IMR-90 (cell line): ENCODE measurements at regions not wholly inside any gene's neighbourhood (a gene's known extent, or its start where the extent isn't known, plus 50 kb on each side); places are given as distances from the start of the nearest gene placed in this dataset.

Source experiments
- ATAC-seq: fragments of 200-7000 bp; cut with Tn5 transposase; 2 replicates; pipeline ENCODE4 v1.9.1; 2020; ENCODE audit warnings: low read depth, mild to moderate bottlenecking, moderate library complexity
- BruUV-seq: library from RNA; stranded (reverse); fragments of 400-500 nt; replicated peaks from 2 replicates; lab custom pipeline; 2021; lab: Mats Ljungman, UMichigan
- CTCF ChIA-PET: fragments of 300-600 bp; formaldehyde crosslinking; extraction: SDS; loops from one replicate; lab custom pipeline; 2021; ENCODE audit warnings: antibody characterized with exemption; lab: Yijun Ruan, JAX
- POLR2A ChIA-PET: fragments of 300-600 bp; sonication (Branson Sonifier 250); formaldehyde crosslinking; loops from one replicate; lab custom pipeline; 2022; ENCODE audit warnings: antibody characterized with exemption; ENCODE audit not compliant: unreplicated experiment; lab: Charles Lee
- DNase-seq: peaks from one replicate; pipeline ENCODE4 v3.0.0; 2013
- H2AFZ ChIP-seq: replicated peaks from 2 replicates; pipeline ENCODE3; 2013; ENCODE audit warnings: low read length, mild to moderate bottlenecking; ENCODE audit not compliant: poor library complexity
- H2AK5ac ChIP-seq: 2 replicates; pipeline ENCODE4 v1.6.1; 2013; ENCODE audit warnings: low read depth, low read length, inconsistent platforms
- H2AK9ac ChIP-seq: replicated peaks from 2 replicates; pipeline ENCODE3; 2013; ENCODE audit warnings: mild to moderate bottlenecking, low read depth, low read length, moderate library complexity; ENCODE audit not compliant: poor library complexity
- H2BK120ac ChIP-seq: 2 replicates; pipeline ENCODE4 v1.6.1; 2013; ENCODE audit warnings: low read depth, low read length, inconsistent platforms
- H2BK15ac ChIP-seq: 3 replicates; pipeline ENCODE4 v1.6.1; 2013; ENCODE audit warnings: low read depth, low read length, inconsistent platforms
- H2BK20ac ChIP-seq: 2 replicates; pipeline ENCODE4 v1.6.1; 2013; ENCODE audit warnings: low read depth, mild to moderate bottlenecking, inconsistent platforms, low read length, moderate library complexity
- H2BK5ac ChIP-seq: 2 replicates; pipeline ENCODE4 v1.6.1; 2013; ENCODE audit warnings: mild to moderate bottlenecking, low read depth, low read length, inconsistent platforms; ENCODE audit not compliant: poor library complexity, severe bottlenecking
- H3K14ac ChIP-seq: replicated peaks from 2 replicates; pipeline ENCODE4 v1.6.1; 2013; ENCODE audit warnings: low read depth, low read length, inconsistent platforms
- H3K18ac ChIP-seq: 2 replicates; pipeline ENCODE4 v1.6.1; 2013; ENCODE audit warnings: low read depth, low read length, control low read depth
- H3K23ac ChIP-seq: 2 replicates; pipeline ENCODE4 v1.6.1; 2013; ENCODE audit warnings: low read depth, low read length, inconsistent platforms
- H3K27ac ChIP-seq: 2 replicates; pipeline ENCODE4 v1.5.1; 2013; ENCODE audit warnings: mild to moderate bottlenecking, control low read depth, low read length; ENCODE audit not compliant: insufficient read depth
- H3K27me3 ChIP-seq: 2 replicates; pipeline ENCODE4 v1.6.1; 2013; ENCODE audit warnings: low read length; ENCODE audit not compliant: control insufficient read depth, insufficient read depth
- H3K36me3 ChIP-seq: 2 replicates; pipeline ENCODE4 v1.6.1; 2013; ENCODE audit warnings: low read length, mixed read lengths; ENCODE audit not compliant: control insufficient read depth, insufficient read depth
- H3K4ac ChIP-seq: 2 replicates; pipeline ENCODE4 v1.6.1; 2013; ENCODE audit warnings: low read depth, low read length, inconsistent platforms
- H3K4me1 ChIP-seq: 2 replicates; pipeline ENCODE4 v1.6.1; 2013; ENCODE audit warnings: low read length, mixed read lengths; ENCODE audit not compliant: control insufficient read depth, insufficient read depth
- H3K4me2 ChIP-seq: 2 replicates; pipeline ENCODE4 v1.6.1; 2013; ENCODE audit warnings: low read depth, mild to moderate bottlenecking, control low read depth, low read length, moderate library complexity
- H3K4me3 ChIP-seq: 2 replicates; pipeline ENCODE4 v1.5.1; 2013; ENCODE audit warnings: low read depth, mild to moderate bottlenecking, control low read depth, low read length, moderate library complexity; ENCODE audit not compliant: insufficient read depth
- H3K56ac ChIP-seq: 2 replicates; pipeline ENCODE4 v1.6.1; 2013; ENCODE audit warnings: low read length, inconsistent platforms; ENCODE audit not compliant: insufficient read depth; ENCODE audit errors: extremely low read depth
- H3K79me1 ChIP-seq, 2 experiments: 2 replicates each; pipeline ENCODE4 v1.6.1; 2013; ENCODE audit warnings: low read length in 2 of 2, inconsistent platforms in 1 of 2, low read depth in 1 of 2
- H3K9ac ChIP-seq: 2 replicates; pipeline ENCODE4 v1.6.1; 2013; ENCODE audit warnings: low read depth, low read length, control low read depth
- H3K9me1 ChIP-seq: 2 replicates; pipeline ENCODE4 v1.6.1; 2013; ENCODE audit warnings: low read length, inconsistent platforms; ENCODE audit not compliant: insufficient read depth
- H3K9me3 ChIP-seq: 2 replicates; pipeline ENCODE4 v1.6.1; 2013; ENCODE audit warnings: low read length; ENCODE audit not compliant: control insufficient read depth, insufficient read depth
- H4K20me1 ChIP-seq: 2 replicates; pipeline ENCODE4 v1.6.1; 2013; ENCODE audit warnings: low read length, inconsistent platforms; ENCODE audit not compliant: insufficient read depth
- H4K5ac ChIP-seq: 2 replicates; pipeline ENCODE4 v1.6.1; 2013; ENCODE audit warnings: mild to moderate bottlenecking, low read depth, low read length, control low read depth
- H4K8ac ChIP-seq, 2 experiments: 2 replicates each; pipeline ENCODE4 v1.6.1; 2013; ENCODE audit warnings: low read depth in 2 of 2, low read length in 2 of 2, control low read depth in 1 of 2, inconsistent platforms in 1 of 2
- H4K91ac ChIP-seq: 2 replicates; pipeline ENCODE4 v1.6.1; 2013; ENCODE audit warnings: low read depth, low read length, inconsistent platforms; ENCODE audit not compliant: insufficient read depth
- CTCF ChIP-seq: conservative IDR thresholded peaks from 2 replicates; pipeline ENCODE4 v1.5.1; 2012; ENCODE audit warnings: mild to moderate bottlenecking, low read depth, low read length, improper control_type of control experiment
- FOS ChIP-seq: fragments of 150-350 bp; IDR thresholded peaks from 2 replicates; pipeline ENCODE4 v1.6.1; 2016; ENCODE audit warnings: low read depth, low read length
- NFE2L2 ChIP-seq: fragments of 150-350 bp; IDR thresholded peaks from 2 replicates; pipeline ENCODE4 v1.6.1; 2016; ENCODE audit warnings: low read depth, mild to moderate bottlenecking, low read length
- USF2 ChIP-seq: fragments of 150-350 bp; IDR thresholded peaks from 2 replicates; pipeline ENCODE4 v1.6.1; 2017; ENCODE audit warnings: mild to moderate bottlenecking, antibody characterized with exemption, low read length, low read depth
- WGBS, 2 experiments: methylation state at CpG; one replicate each; pipeline versions ENCODE4 v1.1.5 to v1.1.7; 2013; ENCODE audit warnings: missing lambda C conversion rate in 2 of 2; ENCODE audit not compliant: insufficient read length in 1 of 2; ENCODE audit errors: extremely low coverage in 2 of 2; 5-methylcytosine and 5-hydroxymethylcytosine counted together
- dilution Hi-C: fragments of 300-500 bp; cut with HindIII; formaldehyde crosslinking; loops from one replicate; pipeline ENCODE4 v1.14.3; 2018; ENCODE audit warnings: low sequenced_read_pairs; ENCODE audit not compliant: unreplicated experiment
- in situ Hi-C: fragments of 300-500 bp; cut with MboI; formaldehyde crosslinking; loops from 3 replicates; pipeline ENCODE4 v1.14.3; 2019; ENCODE audit warnings: low sequenced_read_pairs, inconsistent platforms, mixed read lengths
- intact Hi-C: fragments of 100-400 bp; cut with micrococcal nuclease; formaldehyde crosslinking; loops from 2 replicates; pipeline ENCODE4 v1.10.0; 2022

DNA sequence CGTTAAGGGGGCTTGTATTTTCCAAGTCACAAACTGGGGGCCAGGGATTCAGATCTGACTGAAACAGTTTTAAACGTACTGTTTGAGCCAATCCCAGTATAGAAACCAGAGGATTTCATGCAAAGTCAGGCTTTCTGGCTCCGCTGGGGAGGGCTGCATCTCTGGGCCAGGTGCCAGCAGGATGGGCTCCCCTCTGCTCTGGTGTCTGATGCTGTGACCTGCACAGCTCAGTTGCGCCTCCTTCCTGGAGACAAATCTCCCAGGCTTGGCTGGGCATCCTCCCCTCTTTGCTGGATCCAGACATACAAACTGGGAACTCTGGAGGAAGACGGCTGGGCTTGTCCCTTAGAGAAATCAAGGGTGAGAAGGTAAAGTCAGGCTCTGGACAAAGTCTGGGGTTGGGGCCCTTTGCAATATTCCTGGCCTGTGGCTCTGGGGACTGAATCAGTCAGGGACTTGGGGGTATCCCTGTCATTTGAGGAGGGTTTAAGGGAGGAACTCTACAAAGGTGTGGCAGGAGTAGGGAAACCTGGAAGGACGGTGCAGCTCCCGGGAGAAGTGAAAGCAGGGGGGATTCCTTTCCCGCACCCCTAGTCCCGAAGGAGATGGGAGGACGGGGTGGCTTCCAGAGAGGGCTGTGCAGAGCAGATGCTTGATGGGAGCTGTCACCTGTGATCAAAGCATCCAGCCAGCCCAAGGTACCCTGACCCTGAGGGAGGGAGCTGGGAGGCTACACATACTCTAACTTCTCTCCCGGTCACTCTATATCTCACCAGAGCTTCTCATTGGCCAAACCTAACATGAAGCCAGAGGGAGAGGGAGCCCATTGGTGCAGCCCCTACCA is 114.8 kb upstream of the ATP2B2 start:
- H4K20me1 ChIP-seq = no peaks in the 10 kb centered on the region
- ChIA-PET CTCF (no interaction called here), POLR2A (no interaction called here)

More for the DNA sequence above, 114.8 kb upstream of the ATP2B2 start:
- no peak overlapping the region for H2BK5ac ChIP-seq
- no peak overlapping the region for H4K91ac ChIP-seq
- no peak overlapping the region for H2AK9ac ChIP-seq
- in situ Hi-C loops (no loop called here), dilution Hi-C loops (no loop called here), intact Hi-C loops (no loop called here)
- H3K27ac ChIP-seq = no peak overlapping the region
- H2AK5ac ChIP-seq = no peak overlapping the region
- peaks cover 9% of the 10 kb centered on the region; the same call in 1 of the 2 replicates for H3K27me3 ChIP-seq
- no peak for DNase-seq
- WGBS, 2 experiments = 28% methylated on average over 4 of the region's 11 CpGs; no CpG with 5 or more reads in 1 of the 2 experiments
- no TSS peak for BruUV-seq
- H3K56ac ChIP-seq = no peak overlapping the region
- H3K79me1 ChIP-seq = no peaks in the 10 kb centered on the region
- H3K4ac ChIP-seq = no peak overlapping the region
- H3K36me3 ChIP-seq = no peaks in the 10 kb centered on the region
- H3K18ac ChIP-seq = no peak overlapping the region
- no peak overlapping the region for H3K23ac ChIP-seq
- H3K4me3 ChIP-seq = no peak overlapping the region
- H3K4me1 ChIP-seq = no peaks in the 10 kb centered on the region
- H2BK15ac ChIP-seq = no peak overlapping the region
- H3K9me3 ChIP-seq = no peaks in the 10 kb centered on the region
- no peak for ATAC-seq
- no peak overlapping the region for H3K9ac ChIP-seq
- H4K5ac ChIP-seq = no peak overlapping the region
- H3K4me2 ChIP-seq = no peak overlapping the region
- H2BK20ac ChIP-seq = no peak overlapping the region
- H3K9me1 ChIP-seq = no peaks in the 10 kb centered on the region
- H2AFZ ChIP-seq = no peak overlapping the region
- no peak for TF ChIP-seq USF2
- no peak for TF ChIP-seq FOS
- TF ChIP-seq NFE2L2 = no peak
- no peak for TF ChIP-seq CTCF
- no peak overlapping the region for H2BK120ac ChIP-seq
- H3K14ac ChIP-seq = no peak overlapping the region
- H4K8ac ChIP-seq = no peak overlapping the region
